HEK293 (cell line): ENCODE measurements at regions not wholly inside any gene's neighbourhood (a gene's known extent, or its start where the extent isn't known, plus 50 kb on each side); places are given as distances from the start of the nearest gene placed in this dataset.

Source experiments
- CTCF ChIA-PET: fragments of 350-600 bp; formaldehyde crosslinking; extraction: SDS; loops from one replicate; lab custom pipeline; 2021; ENCODE audit warnings: antibody characterized with exemption; lab: Yijun Ruan, JAX
- POLR2A ChIA-PET: fragments of 300-600 bp; formaldehyde crosslinking; extraction: SDS; loops from one replicate; lab custom pipeline; 2020; ENCODE audit warnings: antibody characterized with exemption, inconsistent platforms; lab: Yijun Ruan, JAX
- H3K27ac ChIP-seq: fragments of 200-500 bp; sonication (Bioruptor generic); 2 replicates; pipeline ENCODE4 v1.5.1; 2014; ENCODE audit warnings: low read depth, low read length, control low read depth, inconsistent platforms; ENCODE audit errors: extremely low read depth
- H3K36me3 ChIP-seq, 2 experiments: fragments of 200-500 bp in 1 of 2; sonication (Bioruptor generic) in 1 of 2; 1 replicate in 1 of 2; 2 replicates in 1 of 2; pipeline ENCODE4 v1.5.1; 2014 to 2017; ENCODE audit warnings: inconsistent platforms in 2 of 2, low read length in 2 of 2; ENCODE audit not compliant: control insufficient read depth in 2 of 2, insufficient read depth in 1 of 2
- H3K4me1 ChIP-seq: fragments of 200-500 bp; sonication (Bioruptor generic); 2 replicates; pipeline ENCODE4 v1.5.1; 2014; ENCODE audit warnings: mild to moderate bottlenecking, low read length, inconsistent platforms; ENCODE audit not compliant: control insufficient read depth, insufficient read depth
- H3K4me3 ChIP-seq: 2 replicates; pipeline ENCODE4 v1.5.1; 2011; ENCODE audit warnings: low read depth, mild to moderate bottlenecking, control low read depth, low read length, moderate library complexity
- H3K9me3 ChIP-seq: fragments of 200-500 bp; sonication (Bioruptor generic); 2 replicates; pipeline ENCODE4 v1.5.1; 2014; ENCODE audit warnings: low read depth, low read length, inconsistent platforms; ENCODE audit not compliant: control insufficient read depth, insufficient read depth
- RBAK ChIP-seq: fragments of 450-650 bp; formaldehyde crosslinking; IDR thresholded peaks from 2 replicates; pipeline ENCODE4 v1.5.1; 2016; ENCODE audit warnings: missing biosample characterization, missing genetic modification characterization
- REPIN1 ChIP-seq: fragments of 450-650 bp; formaldehyde crosslinking; IDR thresholded peaks from 2 replicates; pipeline ENCODE4 v1.5.1; 2017; ENCODE audit warnings: missing biosample characterization, missing genetic modification characterization, low read depth
- SCRT2 ChIP-seq: fragments of 450-650 bp; formaldehyde crosslinking; IDR thresholded peaks from 2 replicates; pipeline ENCODE4 v1.5.1; 2016; ENCODE audit warnings: missing biosample characterization, missing genetic modification characterization
- TCF7L2 ChIP-seq: IDR thresholded peaks from 2 replicates; pipeline ENCODE4 v1.6.1; 2011; ENCODE audit warnings: low read depth, mild to moderate bottlenecking, inconsistent platforms, low read length, moderate library complexity, borderline replicate concordance
- TRIM28 ChIP-seq: IDR thresholded peaks from 2 replicates; pipeline ENCODE4 v1.6.1; 2011; ENCODE audit warnings: low read length, control low read depth, borderline replicate concordance
- YY1 ChIP-seq: fragments of 450-650 bp; formaldehyde crosslinking; IDR thresholded peaks from 2 replicates; pipeline ENCODE4 v1.5.1; 2018; ENCODE audit warnings: missing biosample characterization, missing genetic modification characterization
- ZBTB1 ChIP-seq: fragments of 450-650 bp; formaldehyde crosslinking; IDR thresholded peaks from 2 replicates; pipeline ENCODE4 v1.5.1; 2016; ENCODE audit warnings: missing biosample characterization, missing genetic modification characterization
- ZBTB17 ChIP-seq: fragments of 450-650 bp; formaldehyde crosslinking; IDR thresholded peaks from 2 replicates; pipeline ENCODE4 v1.5.1; 2016; ENCODE audit warnings: missing biosample characterization, missing genetic modification characterization
- ZNF140 ChIP-seq: fragments of 450-650 bp; formaldehyde crosslinking; IDR thresholded peaks from 2 replicates; pipeline ENCODE4 v1.5.1; 2016; ENCODE audit warnings: missing biosample characterization, missing genetic modification characterization
- ZNF18 ChIP-seq: fragments of 450-650 bp; formaldehyde crosslinking; IDR thresholded peaks from 2 replicates; pipeline ENCODE4 v1.5.1; 2016; ENCODE audit warnings: missing biosample characterization, missing genetic modification characterization
- ZNF211 ChIP-seq: fragments of 450-650 bp; formaldehyde crosslinking; IDR thresholded peaks from 2 replicates; pipeline ENCODE4 v1.5.1; 2016; ENCODE audit warnings: low read depth, missing biosample characterization, missing genetic modification characterization
- ZNF311 ChIP-seq: fragments of 450-650 bp; formaldehyde crosslinking; IDR thresholded peaks from 2 replicates; pipeline ENCODE4 v1.5.1; 2017; ENCODE audit warnings: missing biosample characterization, missing genetic modification characterization, borderline replicate concordance
- ZNF335 ChIP-seq: fragments of 450-650 bp; formaldehyde crosslinking; conservative IDR thresholded peaks from 2 replicates; pipeline ENCODE4 v1.5.1; 2016; ENCODE audit warnings: missing biosample characterization, missing genetic modification characterization
- ZNF341 ChIP-seq: fragments of 450-650 bp; formaldehyde crosslinking; IDR thresholded peaks from 2 replicates; pipeline ENCODE4; 2016; ENCODE audit warnings: low read depth, missing biosample characterization, missing genetic modification characterization
- ZNF416 ChIP-seq: fragments of 450-650 bp; formaldehyde crosslinking; IDR thresholded peaks from 2 replicates; pipeline ENCODE4 v1.5.1; 2016; ENCODE audit warnings: missing biosample characterization, missing genetic modification characterization
- ZNF514 ChIP-seq: fragments of 450-650 bp; formaldehyde crosslinking; IDR thresholded peaks from 2 replicates; pipeline ENCODE4 v1.5.1; 2016; ENCODE audit warnings: missing biosample characterization, missing genetic modification characterization
- ZNF518A ChIP-seq: fragments of 450-650 bp; formaldehyde crosslinking; conservative IDR thresholded peaks from 2 replicates; pipeline ENCODE4 v1.5.1; 2016; ENCODE audit warnings: low read depth, missing biosample characterization, missing genetic modification characterization
- ZNF530 ChIP-seq: fragments of 450-650 bp; formaldehyde crosslinking; IDR thresholded peaks from 2 replicates; pipeline ENCODE4 v1.5.1; 2016; ENCODE audit warnings: low read depth, missing biosample characterization, missing genetic modification characterization
- ZNF555 ChIP-seq: fragments of 450-650 bp; formaldehyde crosslinking; conservative IDR thresholded peaks from 2 replicates; pipeline ENCODE4 v1.5.1; 2017; ENCODE audit warnings: missing biosample characterization, mild to moderate bottlenecking, missing genetic modification characterization, inconsistent platforms
- ZNF837 ChIP-seq: fragments of 450-650 bp; formaldehyde crosslinking; IDR thresholded peaks from 2 replicates; pipeline ENCODE4 v1.5.1; 2016; ENCODE audit warnings: missing biosample characterization, missing genetic modification characterization

GRCh38 chr3:110821586-110821985 lies 250.0 kb upstream of the NECTIN3 start:
- Histone ChIP-seq H3K27ac (no peak overlapping the region), H3K36me3 (no peaks in the 10 kb centered on the region), H3K9me3 (no peaks in the 10 kb centered on the region), H3K4me3 (no peak overlapping the region), H3K4me1 (no peaks in the 10 kb centered on the region)
- no peak for TF ChIP-seq TRIM28
- TF ChIP-seq ZNF514 (tag by site-specific recombination): no peak
- no peak for TF ChIP-seq ZNF518A (tag by site-specific recombination)
- no peak for TF ChIP-seq ZBTB1 (tag by site-specific recombination)
- TF ChIP-seq ZNF211 (tag by site-specific recombination): no peak
- TF ChIP-seq ZBTB17 (tag by site-specific recombination): no peak
- no peak for TF ChIP-seq YY1
- TF ChIP-seq SCRT2: no peak
- TF ChIP-seq ZNF416 (tag by site-specific recombination): no peak
- TF ChIP-seq ZNF335 (tag by site-specific recombination): no peak
- TF ChIP-seq ZNF18 (tag by site-specific recombination): no peak
- no peak for TF ChIP-seq ZNF140
- ChIA-PET POLR2A (no interaction called here), CTCF (interaction anchor here (0.6 kb wide), 1 partner anchor 39 kb away, joined by 3 read pairs; no protein-coding TSS in a partner anchor)

- no peak overlapping the region for H3K27ac ChIP-seq
- CTCF ChIA-PET: no interaction called here
- H3K4me3 ChIP-seq: no peak overlapping the region
- no peaks in the 10 kb centered on the region for H3K36me3 ChIP-seq
- no peaks in the 10 kb centered on the region for H3K4me1 ChIP-seq
- POLR2A ChIA-PET: no interaction called here
- TF ChIP-seq REPIN1 (tag by site-specific recombination) (no peak), ZNF18 (tag by site-specific recombination) (no peak), ZNF530 (tag by site-specific recombination) (no peak), ZNF341 (no peak), ZNF514 (tag by site-specific recombination) (no peak), ZNF837 (tag by site-specific recombination) (no peak), ZNF555 (tag by site-specific recombination) (no peak), ZNF311 (tag by site-specific recombination) (no peak), RBAK (tag by site-specific recombination) (no peak), TCF7L2 (no peak)
- no peaks in the 10 kb centered on the region for H3K9me3 ChIP-seq
These were observed 248.6 kb upstream of the NECTIN3 start for GRCh38 chr3:110822971-110823370.
